GM23338 (cell line): ENCODE measurements at regions not wholly inside any gene's neighbourhood (a gene's known extent, or its start where the extent isn't known, plus 50 kb on each side); places are given as distances from the start of the nearest gene placed in this dataset.
A peak's percentile ranks its signal among the peaks of the same experiment; 100 is the strongest.

Experiments used
- ATAC-seq: fragments of 200-7000 bp; cut with Tn5 transposase; 3 replicates; pipeline ENCODE4 v1.9.1; 2020
- DNase-seq: peaks from one replicate; pipeline ENCODE4 v3.0.0-alpha.2; 2015; ENCODE audit warnings: low spot score
- H2AFZ ChIP-seq: fragments of 200-600 bp; sonication (generic); 2 replicates; pipeline ENCODE4 v1.8.0; 2016; ENCODE audit warnings: antibody characterized with exemption, mild to moderate bottlenecking, moderate library complexity
- H3F3A ChIP-seq: fragments of 200-600 bp; sonication (generic); replicated peaks from 2 replicates; pipeline ENCODE4 v1.8.0; 2017; ENCODE audit warnings: antibody characterized with exemption, mixed run types, low read depth
- H3K27ac ChIP-seq: fragments of 200-600 bp; sonication (generic); 2 replicates; pipeline ENCODE4 v1.6.1; 2016; ENCODE audit warnings: low read depth
- H3K27me3 ChIP-seq: fragments of 200-600 bp; sonication (generic); 2 replicates; pipeline ENCODE4 v1.8.0; 2016; ENCODE audit warnings: mild to moderate bottlenecking, mixed run types, moderate library complexity; ENCODE audit not compliant: insufficient read depth
- H3K36me3 ChIP-seq: fragments of 200-600 bp; sonication (generic); 2 replicates; pipeline ENCODE4 v1.8.0; 2016; ENCODE audit warnings: mild to moderate bottlenecking; ENCODE audit not compliant: insufficient read depth
- H3K4me1 ChIP-seq: fragments of 200-600 bp; sonication (generic); 2 replicates; pipeline ENCODE4 v1.8.0; 2016; ENCODE audit warnings: mild to moderate bottlenecking, moderate library complexity; ENCODE audit not compliant: insufficient read depth
- H3K4me2 ChIP-seq: fragments of 200-600 bp; sonication (generic); 2 replicates; pipeline ENCODE4 v1.7.1; 2017; ENCODE audit warnings: mixed run types
- H3K4me3 ChIP-seq: fragments of 200-600 bp; sonication (generic); 2 replicates; pipeline ENCODE4 v1.6.1; 2016; ENCODE audit warnings: mixed run types
- H3K79me2 ChIP-seq: fragments of 200-600 bp; sonication (generic); replicated peaks from 2 replicates; pipeline ENCODE4 v1.8.0; 2017; ENCODE audit warnings: mild to moderate bottlenecking; ENCODE audit not compliant: insufficient read depth
- H3K9me2 ChIP-seq: fragments of 200-600 bp; sonication (generic); 2 replicates; pipeline ENCODE4 v1.8.0; 2017; ENCODE audit not compliant: insufficient read depth
- H4K20me1 ChIP-seq: fragments of 200-600 bp; sonication (generic); replicated peaks from 2 replicates; pipeline ENCODE4 v1.8.0; 2017; ENCODE audit warnings: mild to moderate bottlenecking; ENCODE audit not compliant: insufficient read depth
- H3K27ac Mint-ChIP-seq: 2 replicates; pipeline ENCODE4 v1.8.0; 2020; ENCODE audit warnings: inconsistent platforms, mild to moderate bottlenecking, moderate library complexity, mixed read lengths
- H3K27me3 Mint-ChIP-seq: 3 replicates; pipeline ENCODE4 v1.8.0; 2022; ENCODE audit warnings: low read depth, mild to moderate bottlenecking, moderate library complexity, mixed read lengths, inconsistent platforms; ENCODE audit not compliant: insufficient read depth, poor library complexity
- H3K36me3 Mint-ChIP-seq: 3 replicates; pipeline ENCODE4 v1.8.0; 2021; ENCODE audit warnings: low read depth, mild to moderate bottlenecking, inconsistent platforms, moderate library complexity, mixed read lengths
- H3K4me1 Mint-ChIP-seq: 3 replicates; pipeline ENCODE4 v1.8.0; 2020; ENCODE audit warnings: mild to moderate bottlenecking, inconsistent platforms, mixed read lengths
- H3K4me3 Mint-ChIP-seq: 3 replicates; pipeline ENCODE4 v1.8.0; 2021; ENCODE audit warnings: moderate library complexity, mild to moderate bottlenecking, inconsistent platforms, mixed read lengths
- H3K9me3 Mint-ChIP-seq: 3 replicates; pipeline ENCODE4 v1.8.0; 2020; ENCODE audit warnings: moderate library complexity, mild to moderate bottlenecking, inconsistent platforms, mixed read lengths
- CREB1 ChIP-seq: fragments of 250-450 bp; sonication (Bioruptor Pico); IDR thresholded peaks from 2 replicates; pipeline ENCODE4 v1.5.0; 2020; ENCODE audit warnings: low read depth, mild to moderate bottlenecking, moderate library complexity
- ETS1 ChIP-seq: IDR thresholded peaks from 2 replicates; pipeline ENCODE4 v1.6.1; 2016; ENCODE audit warnings: antibody characterized with exemption
- EZH2phosphoT487 ChIP-seq: fragments of 200-600 bp; sonication (generic); IDR thresholded peaks from one replicate; pipeline ENCODE4 v1.8.1; 2018; ENCODE audit warnings: antibody characterized with exemption; ENCODE audit not compliant: unreplicated experiment
- NANOG ChIP-seq: IDR thresholded peaks from 2 replicates; pipeline ENCODE4 v1.6.1; 2016; ENCODE audit warnings: antibody characterized with exemption, borderline replicate concordance
- POLR2AphosphoS5 ChIP-seq: IDR thresholded peaks from 2 replicates; pipeline ENCODE4 v1.6.1; 2016; ENCODE audit warnings: antibody characterized with exemption, low read depth
- STAT1 ChIP-seq: IDR thresholded peaks from one replicate; pipeline ENCODE4 v1.6.1; 2016; ENCODE audit warnings: antibody characterized with exemption; ENCODE audit not compliant: unreplicated experiment
- ZNF114 ChIP-seq: fragments of 250-450 bp; sonication (Bioruptor Pico); IDR thresholded peaks from 2 replicates; pipeline ENCODE4 v1.5.0; 2020; ENCODE audit warnings: mild to moderate bottlenecking, moderate library complexity
- ZNF462 ChIP-seq: fragments of 250-450 bp; sonication (Bioruptor Pico); IDR thresholded peaks from 2 replicates; pipeline ENCODE4 v1.5.0; 2020; ENCODE audit warnings: mild to moderate bottlenecking, moderate library complexity

- Histone ChIP-seq H3K4me3 (no peak overlapping the region), H3K9me2 (no peaks in the 10 kb centered on the region), H3K79me2 (peaks cover 41% of the 10 kb centered on the region), H3K36me3 (no peaks in the 10 kb centered on the region), H3K4me2 (no peak overlapping the region), H4K20me1 (no peaks in the 10 kb centered on the region; the same call in 1 of the 2 replicates), H3K4me1 (peaks cover 18% of the 10 kb centered on the region), H2AFZ (no peak overlapping the region), H3K27me3 (no peaks in the 10 kb centered on the region), H3K27ac (no peak overlapping the region), H3F3A (0 out of 2 replicates have a peak, but pooled peaks cover 3% of the 10 kb centered on the region)
- Mint-ChIP-seq H3K36me3 (no peaks in the 10 kb centered on the region), H3K4me1 (peaks cover 44% of the 10 kb centered on the region), H3K4me3 (no peak overlapping the region), H3K9me3 (no peaks in the 10 kb centered on the region), H3K27ac (no peak overlapping the region; the same call in 1 of the 2 replicates), H3K27me3 (peaks cover 7% of the 10 kb centered on the region)
- DNase-seq (no peak), ATAC-seq (no peak)
- TF ChIP-seq STAT1, result no peak
- no peak for TF ChIP-seq ZNF462
- TF ChIP-seq ETS1, result no peak
These were observed 130.1 kb upstream of the SOD1 start for GRCh38 chr21:31529406-31529805.

GRCh38 chr21:31526040-31526439, 133.5 kb upstream of the SOD1 start:
- peaks cover 17% of the 10 kb centered on the region for H3K4me1 ChIP-seq
- Mint-ChIP-seq H3K4me1 (peaks cover 49% of the 10 kb centered on the region), H3K9me3 (no peaks in the 10 kb centered on the region), H3K4me3 (no peak overlapping the region), H3K27me3 (peaks cover 9% of the 10 kb centered on the region), H3K27ac (peak overlapping the region; percentile 51), H3K36me3 (no peaks in the 10 kb centered on the region)
- H3K27ac ChIP-seq, result peak overlapping the region; percentile 21
- peaks cover 50% of the 10 kb centered on the region for H3K79me2 ChIP-seq
- ATAC-seq (peak; percentile 30; the same call in 2 of the 3 replicates), DNase-seq (peak; percentile 33)
- H3F3A ChIP-seq, result 0 out of 2 replicates have a peak, but pooled peaks cover 5% of the 10 kb centered on the region
- no peak overlapping the region for H2AFZ ChIP-seq
- no peaks in the 10 kb centered on the region for H3K27me3 ChIP-seq
- no peaks in the 10 kb centered on the region for H4K20me1 ChIP-seq
- TF ChIP-seq ETS1 (no peak), NANOG (no peak), EZH2phosphoT487 (no peak), ZNF114 (CRISPR knock-in tag) (no peak), CREB1 (CRISPR knock-in tag) (no peak), POLR2AphosphoS5 (no peak)
- H3K9me2 ChIP-seq, result no peaks in the 10 kb centered on the region
- no peak overlapping the region for H3K4me2 ChIP-seq
- H3K4me3 ChIP-seq, result no peak overlapping the region
- H3K36me3 ChIP-seq, result no peaks in the 10 kb centered on the region
